Kidney epithelial cell (primary cell): ENCODE measurements at regions not wholly inside any gene's neighbourhood (a gene's known extent, or its start where the extent isn't known, plus 50 kb on each side); places are given as distances from the start of the nearest gene placed in this dataset.

Experiments used
- DNase-seq: peaks from one replicate; pipeline ENCODE4 v3.0.0-alpha.2; 2010; ENCODE audit warnings: low read depth
- H3K27me3 ChIP-seq: 2 replicates; pipeline ENCODE4 v1.6.0; 2011; ENCODE audit warnings: low read length; ENCODE audit not compliant: control insufficient read depth, insufficient read depth
- H3K36me3 ChIP-seq: 2 replicates; pipeline ENCODE4 v1.5.1; 2011; ENCODE audit warnings: low read length; ENCODE audit not compliant: control insufficient read depth, insufficient read depth
- H3K4me3 ChIP-seq: 2 replicates; pipeline ENCODE4 v1.5.1; 2011; ENCODE audit warnings: low read depth, mild to moderate bottlenecking, control low read depth, low read length
- CTCF ChIP-seq: IDR thresholded peaks from 2 replicates; pipeline ENCODE4 v1.5.1; 2011; ENCODE audit warnings: mild to moderate bottlenecking, moderate library complexity, low read length, control low read depth, inconsistent platforms; ENCODE audit not compliant: insufficient read depth, poor library complexity, severe bottlenecking

- Histone ChIP-seq H3K27me3 (peaks cover 11% of the 10 kb centered on the region), H3K4me3 (no peak overlapping the region), H3K36me3 (no peaks in the 10 kb centered on the region)
- TF ChIP-seq CTCF, result no peak
- DNase-seq, result no peak
These were observed 73.1 kb upstream of the GNG2 start for GRCh38 chr14:51787352-51787751.

GRCh38 chr14:51789114-51789513 is 71.3 kb upstream of the GNG2 start:
- no peak for TF ChIP-seq CTCF
- no peak for DNase-seq
- Histone ChIP-seq H3K4me3 (no peak overlapping the region), H3K36me3 (no peaks in the 10 kb centered on the region), H3K27me3 (peaks cover 11% of the 10 kb centered on the region)

- no peak for DNase-seq
- TF ChIP-seq CTCF, result no peak
- Histone ChIP-seq H3K36me3 (no peaks in the 10 kb centered on the region), H3K4me3 (no peak overlapping the region), H3K27me3 (peaks cover 11% of the 10 kb centered on the region)
These were observed 70.8 kb upstream of the GNG2 start for GRCh38 chr14:51789596-51789995.

GRCh38 chr14:51792809-51793208 is 67.6 kb upstream of the GNG2 start:
- no peak for DNase-seq
- Histone ChIP-seq H3K27me3 (peaks cover 4% of the 10 kb centered on the region), H3K36me3 (no peaks in the 10 kb centered on the region), H3K4me3 (no peak overlapping the region)
- TF ChIP-seq CTCF, result no peak

- DNase-seq, result no peak
- TF ChIP-seq CTCF, result no peak
- Histone ChIP-seq H3K27me3 (no peaks in the 10 kb centered on the region), H3K36me3 (no peaks in the 10 kb centered on the region), H3K4me3 (no peak overlapping the region)
These were observed 54.9 kb upstream of the GNG2 start for GRCh38 chr14:51805541-51805940.
